Amniotic stem cell (primary cell): ENCODE measurements at regions not wholly inside any gene's neighbourhood (a gene's known extent, or its start where the extent isn't known, plus 50 kb on each side); places are given as distances from the start of the nearest gene placed in this dataset.

ENCODE experiments used
- DNase-seq: peaks from one replicate; lab custom pipeline; 2025; lab: John Stamatoyannopoulos, UW

DNA sequence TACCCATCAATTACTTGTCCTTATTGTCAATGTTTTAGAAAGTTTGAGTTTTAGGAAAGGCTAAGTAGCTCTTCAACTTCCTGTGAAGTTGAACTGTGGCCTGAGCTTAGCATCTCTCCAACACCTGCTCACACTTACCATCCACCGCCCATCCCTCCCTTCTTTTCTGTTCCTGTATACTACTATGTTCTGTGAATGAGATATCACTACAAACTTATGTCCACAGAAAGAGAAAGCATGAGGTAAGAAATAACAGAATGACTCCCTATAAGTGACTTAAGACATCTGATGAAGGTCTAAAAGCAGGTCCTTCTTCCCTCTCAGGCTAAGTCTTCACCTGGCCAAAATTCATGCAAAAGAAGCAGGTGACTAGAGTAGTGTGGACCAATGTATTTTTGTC, 246.3 kb upstream of the PREP start:
- no peak for DNase-seq

DNA sequence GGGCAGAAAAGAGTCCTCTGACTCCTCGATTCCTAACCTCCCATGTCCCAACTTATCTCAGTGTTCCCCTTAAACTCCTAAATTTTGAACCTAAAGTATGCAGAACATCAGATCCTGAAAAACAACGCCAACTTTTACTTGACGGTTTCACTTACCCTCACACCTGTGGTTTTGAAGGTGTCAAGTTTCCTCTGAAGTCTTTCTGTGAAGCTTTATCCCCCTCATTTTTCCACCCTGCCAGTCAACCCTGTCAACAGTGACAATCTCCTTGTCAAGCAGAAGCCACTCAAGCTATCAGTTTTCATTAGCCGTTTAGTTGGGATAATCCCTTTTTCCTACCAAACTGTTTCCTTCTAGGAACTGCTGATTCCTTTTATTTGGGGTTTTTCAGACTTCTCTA, 245.4 kb upstream of the PREP start:
- no peak for DNase-seq

DNA sequence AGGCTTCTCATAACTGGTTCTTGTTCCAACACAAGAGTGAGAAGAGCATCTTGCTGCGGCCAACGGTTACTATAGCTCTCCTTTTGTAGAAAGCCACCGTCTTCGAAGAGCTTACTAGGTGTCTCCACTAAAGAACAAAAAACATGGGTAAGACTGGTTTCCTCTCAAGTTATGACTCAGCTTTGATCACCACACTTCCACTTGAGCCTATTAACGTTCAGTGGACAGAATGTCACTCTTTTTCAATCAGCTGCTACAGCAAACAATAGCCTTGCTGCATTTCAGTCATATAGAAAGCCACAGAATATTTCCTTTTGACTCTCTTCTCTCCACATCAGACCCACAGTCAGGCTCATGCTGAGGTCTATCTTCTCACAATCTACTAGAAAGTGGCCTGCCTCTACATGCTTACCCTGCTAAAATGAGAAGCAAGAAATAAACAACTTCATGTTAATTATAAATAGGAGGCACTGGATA, 243.5 kb upstream of the PREP start:
- DNase-seq = no peak

DNA sequence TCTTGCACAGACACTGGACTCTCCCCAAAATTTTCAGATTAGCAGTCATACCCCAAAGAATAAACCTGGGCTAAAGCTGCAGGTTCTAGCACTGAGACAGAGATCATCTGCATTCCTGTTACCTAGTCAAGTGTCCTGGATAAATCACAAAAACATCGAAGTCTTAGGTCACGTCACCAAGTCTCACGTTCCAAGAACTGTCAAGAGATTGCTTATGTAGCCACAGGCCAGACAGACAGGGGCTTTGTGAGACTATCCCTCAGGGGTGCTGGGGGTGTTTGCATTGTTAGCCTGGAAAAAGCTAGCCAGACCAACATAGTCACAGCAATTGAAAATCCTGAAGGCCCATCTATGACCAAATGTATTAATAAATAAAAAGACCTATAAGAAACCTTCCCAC, 243.1 kb upstream of the PREP start:
- DNase-seq = no peak

DNA sequence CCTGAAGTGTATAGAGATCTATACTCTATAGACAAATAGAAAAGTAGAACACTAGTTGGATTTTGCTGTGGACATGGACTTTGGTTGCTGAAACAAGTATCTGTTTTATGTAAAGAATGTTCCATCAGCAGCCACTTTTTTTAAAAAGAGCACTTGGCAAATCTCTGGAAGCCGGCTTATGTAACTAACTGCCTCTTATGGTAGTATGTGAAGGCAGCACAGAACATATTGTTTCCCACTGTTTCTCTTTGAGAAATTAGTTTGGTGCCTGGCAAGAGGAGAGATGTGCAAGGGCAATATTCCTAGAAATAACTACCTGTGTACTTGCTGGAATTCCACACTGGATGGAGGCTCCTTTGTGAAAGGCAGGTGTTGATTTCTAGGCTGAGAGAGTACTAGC, 242.3 kb upstream of the PREP start:
- DNase-seq = no peak

DNA sequence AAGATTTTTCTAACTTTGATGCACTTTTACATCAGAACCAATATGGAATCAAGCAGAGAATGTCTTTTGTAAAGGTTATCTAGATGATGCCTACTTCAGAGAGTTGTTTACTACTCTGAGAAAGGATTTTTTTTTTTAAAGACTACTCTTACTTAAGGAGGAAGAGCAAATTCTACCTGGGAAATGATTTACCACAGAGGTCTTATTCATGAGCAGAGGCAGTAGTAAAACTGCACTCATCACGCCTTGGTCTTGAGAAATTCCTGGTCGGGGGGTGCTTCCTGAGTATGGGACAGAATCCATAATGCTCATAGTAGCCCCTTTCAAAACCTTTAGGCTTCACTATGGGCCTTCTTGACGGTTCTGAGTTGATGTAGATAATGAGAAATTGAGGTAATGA, 241.8 kb upstream of the PREP start:
- DNase-seq = no peak

DNA sequence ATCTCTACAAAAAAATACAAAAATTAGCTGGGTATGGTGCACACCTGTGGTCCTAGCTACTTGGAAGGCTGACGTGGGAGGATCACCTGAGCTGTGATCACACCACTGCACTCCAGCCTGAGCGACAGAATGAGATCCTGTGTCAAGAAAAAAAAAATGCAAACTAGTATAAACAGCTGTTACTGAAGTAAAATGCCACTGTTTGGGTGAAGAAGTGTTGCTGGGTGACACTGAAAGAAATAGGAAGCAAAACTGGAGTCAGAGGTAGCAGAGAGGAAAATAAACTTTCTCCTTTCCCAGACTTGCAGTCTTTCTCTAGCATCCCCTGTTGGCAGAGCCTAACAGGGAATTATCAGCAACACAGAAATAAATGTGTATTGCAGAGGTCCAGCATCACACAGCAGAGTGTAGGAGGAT, 241.2 kb upstream of the PREP start:
- no peak for DNase-seq

DNA sequence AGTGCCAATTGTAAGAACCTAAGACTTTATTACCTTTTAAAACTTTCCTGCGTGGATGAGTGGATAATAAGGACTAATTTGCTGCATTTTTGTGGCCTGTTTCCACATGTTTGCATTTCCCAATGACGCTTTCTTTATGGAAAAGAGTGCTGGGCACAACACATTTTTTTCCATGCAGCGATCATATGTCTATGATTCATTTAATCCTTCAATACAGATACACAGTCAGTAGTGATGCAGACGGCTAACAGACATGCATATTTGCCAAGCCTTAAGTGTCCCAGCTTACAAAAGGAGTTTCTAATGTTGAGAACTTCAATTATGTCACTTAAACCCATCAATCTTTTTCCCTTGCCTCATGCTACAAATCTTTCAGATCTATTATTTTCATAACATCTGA, 239.8 kb upstream of the PREP start:
- peak; percentile 32 for DNase-seq

DNA sequence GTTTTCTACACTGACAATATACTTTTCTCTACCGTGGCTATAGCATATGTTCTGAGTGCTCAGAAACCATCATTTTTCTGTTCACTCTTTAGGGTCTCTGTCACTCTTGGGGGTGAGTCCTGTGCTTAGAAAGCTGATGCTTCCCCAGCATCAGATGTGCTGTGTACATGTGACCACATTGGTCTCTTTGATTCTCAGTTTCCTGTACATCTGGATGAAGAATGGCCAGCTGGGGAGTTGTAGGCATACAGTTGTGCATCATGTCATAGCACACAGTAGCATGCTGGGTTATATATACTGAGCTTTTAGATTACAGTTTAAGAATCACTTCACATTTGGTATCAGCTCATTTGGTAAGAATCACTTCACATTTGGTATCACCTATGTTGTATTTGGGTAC, 238.6 kb upstream of the PREP start:
- DNase-seq = no peak

DNA sequence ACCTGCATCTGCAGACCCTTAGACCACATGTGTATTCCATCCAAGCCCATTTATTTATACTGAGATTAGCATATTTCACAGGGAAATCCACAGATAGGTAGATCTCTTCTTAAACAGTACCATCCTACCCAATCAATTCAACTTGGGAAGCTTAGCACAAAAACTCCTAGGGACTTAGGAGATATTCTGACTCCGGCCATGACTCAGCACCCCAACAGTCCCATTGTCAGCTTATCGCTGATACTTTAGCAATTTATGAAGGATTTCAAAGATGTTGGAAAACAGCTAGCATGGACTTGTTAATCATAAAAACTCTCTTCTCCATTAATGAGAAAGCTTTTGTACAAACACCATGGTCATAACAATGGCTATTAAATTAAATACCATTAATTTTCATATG, 236.2 kb upstream of the PREP start:
- no peak for DNase-seq

DNA sequence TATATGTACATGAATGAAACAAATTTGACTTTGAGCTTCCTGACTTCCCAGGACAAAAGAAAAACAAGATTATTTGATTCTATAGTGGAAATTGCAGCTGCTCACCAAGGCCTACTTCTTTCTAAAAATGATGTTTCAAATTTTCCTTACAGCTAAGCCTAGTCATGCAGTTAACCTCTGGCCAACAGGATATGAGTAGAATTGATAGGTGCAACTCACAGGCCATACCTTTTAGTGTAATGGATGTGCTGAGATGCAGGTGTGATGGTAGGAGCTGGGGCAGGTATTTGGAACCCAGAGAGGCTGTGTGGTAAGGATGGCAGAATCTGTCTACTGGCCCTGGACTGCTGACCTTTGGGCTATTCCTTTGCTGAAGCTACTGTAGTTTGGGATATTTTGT, 230.9 kb upstream of the PREP start:
- no peak for DNase-seq

DNA sequence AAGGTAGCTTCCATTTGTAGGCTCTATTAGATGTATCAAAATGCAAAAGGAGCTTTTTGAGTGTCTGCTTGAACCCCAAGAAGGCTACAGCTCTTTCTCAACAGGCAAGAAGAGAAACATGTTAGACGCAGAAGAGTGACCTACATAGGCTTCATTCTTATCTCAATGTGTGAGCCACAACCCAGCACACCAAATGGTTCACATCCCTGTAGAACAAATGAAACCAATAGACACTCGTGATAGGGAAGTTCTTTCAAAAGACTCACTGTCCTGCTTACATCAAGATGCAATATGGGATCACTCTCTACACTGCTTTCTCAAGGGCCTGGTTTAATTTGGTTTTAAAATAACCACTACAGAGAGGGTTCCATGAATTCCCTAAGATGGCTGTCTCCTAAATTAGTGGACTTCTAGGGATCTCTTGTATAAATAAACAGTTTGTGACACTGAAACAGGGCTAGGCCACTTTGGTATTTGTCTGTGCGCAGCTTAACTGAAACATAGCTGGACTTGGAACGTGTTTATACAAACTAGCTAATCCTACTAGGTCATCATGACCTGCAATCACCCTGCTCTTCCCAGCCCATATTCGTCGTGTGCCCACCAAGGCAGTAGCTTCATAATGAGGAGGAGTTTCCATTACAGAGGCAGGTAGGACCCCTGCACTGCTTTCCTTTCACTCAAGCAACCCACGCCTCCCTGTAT, 225.4 kb upstream of the PREP start:
- DNase-seq = no peak

DNA sequence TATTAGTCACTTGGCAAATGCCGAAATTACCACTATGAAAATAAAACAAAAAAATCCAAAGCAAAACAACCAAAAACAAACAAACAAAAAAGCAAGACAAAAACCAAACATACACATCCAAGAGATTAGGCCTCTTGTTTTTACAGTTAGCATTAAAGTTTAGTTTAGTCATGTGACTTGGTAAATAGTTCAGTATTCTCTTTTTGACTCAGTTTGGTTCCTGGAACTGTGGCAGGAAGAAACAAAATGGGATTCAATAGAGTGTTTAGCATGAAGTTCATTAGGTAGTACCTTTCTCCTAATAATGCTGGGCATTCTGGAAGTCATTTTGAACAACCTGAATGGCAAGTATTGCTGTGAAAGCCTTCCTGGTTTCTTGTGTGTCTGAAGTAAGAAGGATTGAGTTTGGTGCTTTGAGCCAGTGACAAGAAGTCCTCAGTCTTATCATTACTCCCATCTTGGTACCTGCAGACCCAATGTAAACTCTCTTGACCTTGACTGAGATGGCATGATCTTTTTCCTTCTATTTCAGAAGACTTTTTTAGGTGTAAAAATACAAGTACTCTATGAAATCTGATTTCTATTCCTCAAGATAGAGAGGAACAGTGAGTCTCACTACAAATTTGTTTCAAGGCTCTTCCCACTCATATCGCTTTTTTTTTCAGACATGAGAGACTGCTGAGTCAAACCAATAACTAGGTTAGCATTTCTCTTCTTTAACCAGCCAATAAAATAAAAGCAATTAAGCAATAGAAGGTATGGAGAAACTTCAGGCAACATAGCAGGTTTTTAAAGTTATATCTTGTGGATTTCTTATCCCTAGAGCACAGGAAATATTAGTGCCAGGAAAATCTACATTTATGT, 223.6 kb upstream of the PREP start:
- DNase-seq = no peak

DNA sequence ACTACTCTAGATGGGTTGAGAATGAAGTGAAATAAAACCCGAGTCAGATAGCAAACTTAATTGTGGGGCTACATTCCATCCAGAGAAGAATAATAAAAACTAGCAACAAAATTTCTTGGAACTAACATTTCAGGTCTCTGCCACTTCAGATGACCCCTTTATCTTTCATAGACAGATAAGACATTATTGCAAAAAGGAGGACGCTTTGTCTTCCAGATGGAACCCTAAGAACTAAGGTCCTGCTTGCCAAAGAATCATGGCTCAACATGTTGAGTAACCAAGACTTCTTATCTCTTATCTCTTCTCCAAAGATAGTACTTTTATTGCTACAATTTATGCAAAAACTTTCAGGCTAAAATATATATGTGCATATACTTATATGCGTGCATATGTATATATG, 221.1 kb upstream of the PREP start:
- DNase-seq = no peak

DNA sequence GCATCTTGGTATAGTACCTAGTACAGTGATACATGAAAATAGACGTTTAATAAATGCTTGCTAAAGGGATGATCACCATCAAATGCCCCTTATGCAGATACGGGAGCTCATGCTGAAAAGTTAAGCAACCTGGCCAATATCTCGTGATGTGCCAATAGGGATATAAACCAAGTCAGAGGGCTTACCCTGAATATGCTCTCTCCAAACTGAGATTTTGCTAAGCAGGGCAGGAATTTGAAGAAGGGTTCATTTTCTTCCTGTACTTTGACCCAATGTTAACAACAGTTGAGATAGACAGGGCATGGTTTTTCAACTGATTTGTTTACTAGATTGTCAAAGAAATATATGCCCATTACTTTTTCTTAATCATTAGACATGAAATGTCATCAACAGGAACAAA, 219.3 kb upstream of the PREP start:
- no peak for DNase-seq

DNA sequence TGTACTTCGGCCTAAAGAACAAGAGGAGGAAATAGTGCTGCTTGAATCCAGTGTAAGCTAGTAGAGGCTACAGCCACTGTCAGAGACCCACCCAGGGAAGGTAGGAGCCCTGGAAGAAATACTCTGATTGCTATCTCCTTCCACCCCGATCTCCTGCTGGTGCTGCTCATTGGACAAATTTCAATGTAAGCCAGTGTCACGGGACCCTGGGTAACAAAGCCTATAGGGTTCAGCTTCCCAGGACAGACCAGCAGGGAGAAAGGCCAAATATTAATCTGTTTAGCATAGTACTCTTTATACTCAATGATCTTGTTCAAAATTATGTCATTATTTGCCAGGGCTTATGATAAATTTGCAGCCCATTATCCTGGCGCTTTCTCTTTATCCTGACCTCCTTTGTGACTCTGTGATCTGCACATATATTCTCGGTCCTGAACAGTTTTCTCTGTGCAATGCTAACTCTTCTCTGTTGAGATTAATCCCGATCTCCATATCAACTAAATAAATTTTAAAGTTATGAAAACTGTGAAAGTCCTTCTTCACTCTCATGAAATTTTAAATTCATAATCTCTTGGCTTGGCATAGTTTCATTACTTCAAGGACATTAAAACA, 218.8 kb upstream of the PREP start:
- DNase-seq = no peak

DNA sequence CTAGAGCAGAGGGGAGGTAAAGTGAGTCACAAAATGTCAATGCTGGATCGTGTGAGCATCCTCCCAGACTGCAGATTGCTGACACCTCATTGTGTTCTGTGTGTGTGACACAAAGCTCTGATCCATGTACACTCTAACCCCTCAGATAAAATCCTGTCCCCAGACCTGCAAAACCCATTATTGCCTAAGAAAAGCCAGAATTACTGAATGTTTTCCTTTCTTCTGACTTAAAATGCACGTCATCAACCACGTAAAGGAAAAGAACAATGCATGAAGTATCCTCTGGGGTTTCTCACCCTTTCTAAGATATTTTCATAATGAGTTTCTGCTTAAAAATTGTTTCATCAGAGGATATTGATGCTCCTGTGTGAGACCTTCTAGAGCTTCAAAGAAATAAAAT, 218.0 kb upstream of the PREP start:
- no peak for DNase-seq

DNA sequence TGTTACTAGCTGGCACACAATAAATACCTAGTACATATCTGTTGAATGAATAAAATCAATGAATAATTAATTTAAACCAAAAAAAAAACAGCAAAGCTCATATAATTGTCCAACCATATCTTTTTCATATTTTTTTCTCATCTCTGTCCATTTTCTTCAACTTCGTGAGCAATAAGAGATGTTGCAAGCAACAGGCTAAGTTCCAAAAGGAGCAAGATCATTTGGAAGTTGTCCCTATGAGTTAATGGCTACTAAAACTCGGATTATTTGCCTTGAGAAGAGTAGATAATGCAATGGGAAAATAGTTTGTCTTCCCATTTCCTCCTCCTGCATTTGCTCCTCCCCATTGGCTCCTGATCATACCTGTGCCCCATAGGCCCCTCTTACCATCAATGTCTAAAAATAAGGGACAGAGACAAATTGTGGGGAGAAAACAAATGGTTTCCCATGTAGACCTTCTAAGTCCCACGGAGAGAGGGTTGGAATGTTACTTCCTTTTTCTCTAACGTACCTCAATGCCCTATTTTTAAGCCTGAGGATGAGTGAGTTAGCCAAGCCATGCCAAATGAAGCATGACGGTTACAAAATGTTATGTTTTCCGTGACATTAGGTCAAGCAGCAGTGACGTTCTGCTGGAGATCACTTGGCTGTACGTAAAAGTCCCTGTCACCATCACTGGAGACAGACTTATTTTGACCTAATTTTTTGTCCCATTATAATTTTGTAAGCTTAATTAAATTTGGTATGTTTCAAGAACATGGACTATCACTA, 217.3 kb upstream of the PREP start:
- DNase-seq = no peak

DNA sequence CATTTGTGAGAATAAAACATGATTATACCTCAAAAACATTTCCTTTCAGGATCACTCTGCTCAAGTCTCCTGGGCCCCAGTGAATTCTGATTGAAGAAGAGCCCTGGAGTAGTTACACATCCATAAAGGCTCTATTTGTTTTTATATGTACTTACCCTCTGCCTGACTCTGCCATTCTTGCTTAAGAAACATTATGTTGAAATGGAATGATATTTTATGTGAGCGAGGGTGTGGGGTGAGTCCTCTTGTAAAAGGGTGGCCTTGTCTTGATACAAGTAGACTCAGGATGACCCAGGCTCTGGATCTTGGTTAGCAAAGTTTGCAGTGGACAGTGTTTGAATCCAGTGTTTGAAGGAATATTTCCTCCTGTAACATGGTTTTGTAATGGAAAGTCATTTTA, 215.4 kb upstream of the PREP start:
- no peak for DNase-seq

DNA sequence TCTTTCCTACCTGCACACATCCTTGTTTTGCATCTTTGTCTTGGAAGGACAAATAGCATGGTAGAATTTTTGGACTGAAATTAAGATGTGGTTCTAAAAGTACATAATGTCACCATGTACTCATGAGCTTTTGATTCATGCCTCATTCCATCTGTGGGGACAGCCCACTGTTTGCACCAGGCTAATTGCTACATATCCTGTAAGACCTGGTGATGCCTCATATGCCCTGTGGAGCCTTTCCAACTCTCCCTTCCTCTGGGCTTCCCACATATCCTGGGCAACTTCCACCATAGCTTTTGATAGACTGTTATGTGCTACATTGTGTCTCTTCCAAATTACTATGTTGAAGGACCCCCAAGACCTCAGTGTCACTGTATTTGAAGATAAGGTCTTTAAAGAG, 213.6 kb upstream of the PREP start:
- DNase-seq = no peak

DNA sequence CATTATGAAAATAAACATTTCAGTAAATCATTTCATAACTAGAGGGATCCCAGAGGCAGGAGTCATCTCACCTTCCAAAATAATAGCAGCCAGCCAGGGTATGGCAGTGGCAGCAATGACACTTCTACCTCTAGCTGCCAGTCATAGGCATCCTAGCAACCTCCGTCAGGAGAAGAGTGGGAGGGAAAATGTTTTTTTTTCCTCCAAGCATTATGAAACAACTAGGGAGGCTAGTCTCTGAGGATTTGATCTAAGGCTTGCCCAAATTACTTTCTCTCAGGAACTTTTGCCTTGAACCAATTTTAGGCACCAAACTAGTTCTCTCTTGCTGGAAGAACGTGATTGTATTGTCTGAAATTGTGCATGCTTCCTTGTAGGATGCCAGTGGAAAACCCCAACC, 208.7 kb upstream of the PREP start:
- no peak for DNase-seq

DNA sequence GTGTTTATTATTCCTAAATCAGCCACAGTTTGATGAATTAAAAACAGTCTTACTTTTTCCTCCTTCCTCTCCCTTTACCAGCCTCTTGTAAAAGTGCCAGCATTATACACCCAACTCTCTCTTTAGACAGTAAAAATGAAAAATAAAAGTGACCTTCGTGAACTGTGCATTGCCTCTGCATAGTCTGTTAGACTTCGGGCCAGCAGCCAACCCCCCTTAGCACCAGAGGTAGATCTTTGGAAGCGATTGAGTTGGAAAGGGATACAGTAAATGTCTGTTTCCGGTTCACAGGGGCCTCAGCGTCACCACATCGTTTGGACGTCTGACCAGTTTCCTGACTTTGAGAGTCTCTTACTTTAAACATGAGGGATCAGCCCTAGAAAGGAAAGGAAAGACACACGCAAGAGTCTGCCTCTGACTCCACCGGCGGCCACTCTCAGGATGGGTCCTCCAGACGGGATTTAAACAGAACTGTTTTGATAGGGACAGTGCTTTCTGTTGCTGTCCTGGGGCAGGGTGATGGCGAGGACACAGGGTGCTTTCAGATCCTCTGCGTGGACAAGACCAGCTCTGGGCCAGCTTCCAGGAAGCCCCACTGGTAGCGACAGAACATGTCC, 206.6 kb upstream of the PREP start:
- DNase-seq = no peak
